ENCODE measurements at regions not wholly inside any gene's neighbourhood (a gene's known extent, or its start where the extent isn't known, plus 50 kb on each side); places are given as distances from the start of the nearest gene placed in this dataset.

DNA sequence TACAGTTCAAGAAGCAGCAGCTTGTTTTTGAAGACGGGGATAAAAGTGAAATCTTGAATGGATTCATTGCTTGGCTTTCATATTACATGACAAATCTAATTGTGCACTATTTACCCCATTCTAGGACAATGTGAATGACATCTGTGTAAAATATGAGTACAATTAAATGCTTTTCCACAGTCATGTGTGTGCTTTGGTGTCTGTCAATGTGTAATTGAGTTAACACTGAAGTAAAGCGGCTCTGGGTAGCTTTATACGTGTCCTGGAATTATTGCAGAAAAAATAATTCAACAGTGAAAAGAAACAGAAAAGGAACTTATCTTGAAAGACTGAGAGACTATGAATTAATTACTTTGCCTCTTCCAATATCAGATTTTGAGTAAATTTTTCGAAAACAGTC lies 233.5 kb upstream of the HS3ST5 start:
- no peak for DNase-seq (ENCODE audit: extremely low read depth, low read depth)

DNA sequence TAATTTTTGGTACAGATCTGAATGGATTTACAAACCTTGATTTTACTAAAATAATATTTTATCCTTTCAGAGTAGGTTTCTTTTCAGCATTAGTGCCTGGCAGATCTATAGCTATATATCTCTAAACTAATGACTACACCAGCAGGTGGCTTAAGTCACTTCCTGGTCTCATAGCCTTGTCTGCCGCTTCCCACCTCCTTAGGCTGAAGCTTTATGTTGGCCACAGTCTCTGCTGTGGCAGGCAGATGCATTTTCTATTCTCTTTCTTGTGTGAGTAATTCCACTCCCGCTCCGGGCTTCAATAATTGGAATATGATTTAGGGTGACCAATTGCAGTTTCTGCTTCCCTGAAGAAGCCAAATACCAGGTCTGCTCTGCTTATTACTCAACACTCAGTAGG lies 226.8 kb upstream of the HS3ST5 start:
- H3K4me3 ChIP-seq (replicated peaks; ENCODE audit: low read depth, low read length): no peak overlapping the region
- DNase-seq (ENCODE audit: extremely low read depth, low read depth): no peak
- TF ChIP-seq, protein P1, sequence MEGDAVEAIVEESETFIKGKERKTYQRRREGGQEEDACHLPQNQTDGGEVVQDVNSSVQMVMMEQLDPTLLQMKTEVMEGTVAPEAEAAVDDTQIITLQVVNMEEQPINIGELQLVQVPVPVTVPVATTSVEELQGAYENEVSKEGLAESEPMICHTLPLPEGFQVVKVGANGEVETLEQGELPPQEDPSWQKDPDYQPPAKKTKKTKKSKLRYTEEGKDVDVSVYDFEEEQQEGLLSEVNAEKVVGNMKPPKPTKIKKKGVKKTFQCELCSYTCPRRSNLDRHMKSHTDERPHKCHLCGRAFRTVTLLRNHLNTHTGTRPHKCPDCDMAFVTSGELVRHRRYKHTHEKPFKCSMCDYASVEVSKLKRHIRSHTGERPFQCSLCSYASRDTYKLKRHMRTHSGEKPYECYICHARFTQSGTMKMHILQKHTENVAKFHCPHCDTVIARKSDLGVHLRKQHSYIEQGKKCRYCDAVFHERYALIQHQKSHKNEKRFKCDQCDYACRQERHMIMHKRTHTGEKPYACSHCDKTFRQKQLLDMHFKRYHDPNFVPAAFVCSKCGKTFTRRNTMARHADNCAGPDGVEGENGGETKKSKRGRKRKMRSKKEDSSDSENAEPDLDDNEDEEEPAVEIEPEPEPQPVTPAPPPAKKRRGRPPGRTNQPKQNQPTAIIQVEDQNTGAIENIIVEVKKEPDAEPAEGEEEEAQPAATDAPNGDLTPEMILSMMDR (IDR thresholded peaks at IDR 0.05; ENCODE audit: low read depth, low read length, missing control alignments): no peak

More for the DNA sequence above, 233.5 kb upstream of the HS3ST5 start:
- H3K4me3 ChIP-seq (replicated peaks; ENCODE audit: low read depth, low read length): no peak overlapping the region
- TF ChIP-seq, protein P1 (IDR thresholded peaks at IDR 0.05; ENCODE audit: low read depth, low read length, missing control alignments): no peak

DNA sequence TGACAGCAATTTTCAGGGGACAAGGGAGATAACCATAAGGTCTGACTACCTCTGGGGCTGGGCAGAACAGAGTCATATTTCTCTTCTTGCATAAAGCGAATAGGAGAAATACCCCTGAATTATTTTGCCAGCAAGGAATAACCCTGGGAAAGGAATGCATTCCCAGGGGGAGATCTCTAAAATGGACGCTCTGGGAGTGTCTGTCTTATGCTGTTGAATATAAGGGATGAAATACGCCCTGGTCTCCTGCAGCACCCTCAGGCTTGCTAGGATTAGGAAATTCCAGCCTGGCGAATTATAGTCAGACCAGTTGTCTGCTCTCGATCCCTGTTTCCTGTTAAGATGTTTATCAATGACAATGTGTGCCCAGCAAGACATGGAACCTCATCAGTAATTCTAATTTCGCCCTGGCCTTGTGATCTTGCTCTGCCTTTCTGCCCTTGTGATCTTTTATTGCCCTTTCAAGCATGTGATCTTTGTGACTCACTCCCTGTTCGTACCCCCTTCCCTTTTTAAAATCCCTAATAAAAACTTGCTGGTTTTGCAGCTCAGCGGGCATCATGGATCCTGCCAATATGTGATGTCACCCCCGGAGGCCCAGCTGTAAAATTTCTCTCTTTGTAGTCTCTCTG lies 221.6 kb upstream of the HS3ST5 start:
- DNase-seq (ENCODE audit: extremely low read depth, low read depth): no peak
- TF ChIP-seq, protein P1 (IDR thresholded peaks at IDR 0.05; ENCODE audit: low read depth, low read length, missing control alignments): no peak
- H3K4me3 ChIP-seq (replicated peaks; ENCODE audit: low read depth, low read length): no peak overlapping the region

DNA sequence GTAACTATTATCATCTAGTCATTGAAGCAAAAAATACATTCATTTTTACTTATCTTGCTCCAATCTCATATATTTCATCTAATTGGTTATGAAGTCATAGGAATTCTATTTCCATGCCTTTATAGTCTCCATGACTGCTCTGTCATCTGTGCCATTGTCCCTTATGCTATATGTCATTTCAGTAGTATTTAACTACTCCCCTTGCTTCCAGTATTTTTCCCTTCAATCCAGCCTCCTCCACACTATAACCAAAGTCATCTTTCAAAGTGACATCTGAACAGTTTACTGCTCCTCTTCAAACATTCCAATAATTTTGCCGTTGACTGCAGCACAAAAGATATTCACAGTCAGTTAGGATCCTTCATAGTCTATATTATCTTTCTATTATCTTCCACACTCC lies 216.6 kb upstream of the HS3ST5 start:
- no peak for DNase-seq (ENCODE audit: extremely low read depth, low read depth)
- TF ChIP-seq, protein P1 (IDR thresholded peaks at IDR 0.05; ENCODE audit: low read depth, low read length, missing control alignments): no peak
- no peak overlapping the region for H3K4me3 ChIP-seq (replicated peaks; ENCODE audit: low read depth, low read length)

DNA sequence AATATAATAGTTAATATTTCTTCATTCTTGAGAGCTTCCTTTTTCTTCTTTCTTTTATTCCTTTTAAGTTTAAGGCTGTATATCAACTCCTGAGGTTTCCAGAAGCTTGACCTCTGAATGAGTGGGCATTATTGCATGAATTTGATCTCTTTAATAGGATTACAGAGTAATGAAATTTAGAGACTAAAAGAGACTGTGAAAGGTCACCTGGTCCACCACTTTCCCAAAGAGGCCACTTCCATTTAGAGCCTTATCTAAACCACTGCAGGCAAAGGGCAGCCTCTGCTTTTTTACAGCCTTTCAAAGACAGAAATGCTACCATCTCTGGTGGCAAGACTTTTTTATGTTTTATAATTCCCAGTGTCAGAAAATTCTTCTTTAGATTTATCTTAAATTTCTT lies 215.3 kb upstream of the HS3ST5 start:
- no peak overlapping the region for H3K4me3 ChIP-seq (replicated peaks; ENCODE audit: low read depth, low read length)
- DNase-seq (ENCODE audit: extremely low read depth, low read depth): no peak
- TF ChIP-seq, protein P1 (IDR thresholded peaks at IDR 0.05; ENCODE audit: low read depth, low read length, missing control alignments): no peak

DNA sequence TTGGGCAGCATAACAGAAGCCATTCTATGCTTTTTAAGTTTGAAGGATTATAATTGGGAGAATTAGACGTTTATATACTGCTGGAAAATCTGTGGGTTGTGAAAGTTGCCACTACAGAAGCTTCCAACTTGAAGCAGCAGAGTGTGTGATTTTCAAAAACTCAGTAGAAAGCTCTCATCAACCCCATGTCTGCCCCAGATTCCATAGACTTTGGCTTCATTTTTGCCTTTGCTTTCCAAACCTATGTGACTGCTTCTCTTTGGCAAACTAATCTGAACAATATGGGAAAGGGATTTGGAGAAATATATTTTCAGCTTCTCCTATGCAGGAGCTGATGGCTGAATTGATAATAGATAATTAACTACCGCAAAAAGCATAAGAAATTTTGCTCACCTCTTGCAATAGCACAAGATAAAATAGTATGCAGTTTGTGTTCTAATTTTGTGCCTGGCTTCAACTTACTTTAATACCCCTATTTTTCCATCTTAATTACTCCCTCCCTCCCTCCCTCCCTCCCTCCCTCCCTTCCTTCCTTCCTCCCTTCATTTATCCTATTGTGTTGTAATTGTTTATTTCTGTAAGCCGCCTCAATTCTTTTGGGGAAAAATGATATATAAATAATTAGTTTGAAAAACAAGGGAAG lies 214.1 kb upstream of the HS3ST5 start:
- no peak overlapping the region for H3K4me3 ChIP-seq (replicated peaks; ENCODE audit: low read depth, low read length)
- DNase-seq (ENCODE audit: extremely low read depth, low read depth): no peak
- TF ChIP-seq, protein P1 (IDR thresholded peaks at IDR 0.05; ENCODE audit: low read depth, low read length, missing control alignments): no peak

Measured in HFF-Myc (cell line).